A549 (cell line): ENCODE measurements at regions not wholly inside any gene's neighbourhood (a gene's known extent, or its start where the extent isn't known, plus 50 kb on each side); places are given as distances from the start of the nearest gene placed in this dataset.

Experiments
- ATAC-seq, 2 experiments: fragments of 200-7000 bp in 1 of 2; fragments of >200 bp in 1 of 2; cut with Nextera tagmentation in 1 of 2; cut with Tn5 transposase in 1 of 2; 3 replicates each; pipeline versions ENCODE4 v1.8.0 to v1.9.1; 2018 to 2020; ENCODE audit warnings: mild to moderate bottlenecking in 1 of 2, moderate library complexity in 1 of 2
- CTCF ChIA-PET: fragments of 300-600 bp; sonication (Branson Sonifier 250); formaldehyde crosslinking; extraction: SDS; loops from one replicate; lab custom pipeline; 2021; ENCODE audit warnings: antibody characterized with exemption, inconsistent platforms; lab: Yijun Ruan, JAX
- POLR2A ChIA-PET: fragments of 350-600 bp; formaldehyde crosslinking; extraction: SDS; loops from one replicate; lab custom pipeline; 2021; ENCODE audit warnings: antibody characterized with exemption, inconsistent platforms; lab: Yijun Ruan, JAX
- DNase-seq, 2 experiments: peaks; one replicate each; pipeline versions ENCODE4 v3.0.0 to v3.0.0-alpha.2; 2011 to 2016; ENCODE audit warnings: low read depth in 1 of 2, low spot score in 1 of 2
- FAIRE-seq: peaks from 2 replicates; lab custom pipeline; 2011; peaks lifted over from hg19 to GRCh38; lab: Jason Lieb, UNC
- H3K27ac ChIP-seq, 2 experiments: fragments of >200 bp; sonication (Bioruptor Twin); formaldehyde crosslinking; 3 replicates each; pipeline ENCODE4 v1.5.1; 2016 to 2017
- H3K4me1 ChIP-seq: fragments of >200 bp; sonication (Bioruptor Twin); formaldehyde crosslinking; 3 replicates; pipeline ENCODE4 v1.6.1; 2016
- H3K4me2 ChIP-seq: fragments of >200 bp; sonication (Bioruptor Twin); formaldehyde crosslinking; 3 replicates; pipeline ENCODE4 v1.6.1; 2016
- H3K4me3 ChIP-seq: fragments of >200 bp; sonication (Bioruptor Twin); formaldehyde crosslinking; 3 replicates; pipeline ENCODE4 v1.5.1; 2016
- H3K9me3 ChIP-seq: fragments of >200 bp; sonication (Bioruptor Twin); formaldehyde crosslinking; 3 replicates; pipeline ENCODE4 v1.6.1; 2016
- BHLHE40 ChIP-seq: IDR thresholded peaks from 2 replicates; pipeline ENCODE4 v1.6.1; 2012; ENCODE audit warnings: low read depth, low read length, inconsistent platforms
- CBX8 ChIP-seq: fragments of 200-600 bp; sonication (generic); IDR thresholded peaks from 2 replicates; pipeline ENCODE4 v1.6.1; 2016
- CEBPB ChIP-seq, 2 experiments: fragments of >200 bp in 1 of 2; sonication (Bioruptor Twin) in 1 of 2; formaldehyde crosslinking in 1 of 2; IDR thresholded peaks; 2 replicates each; pipeline ENCODE4 v1.6.1; 2012 to 2016
- E2F6 ChIP-seq: IDR thresholded peaks from 2 replicates; pipeline ENCODE4 v1.6.1; 2012; ENCODE audit warnings: low read depth, borderline replicate concordance
- EHMT2 ChIP-seq: fragments of 200-600 bp; sonication (generic); IDR thresholded peaks from 2 replicates; pipeline ENCODE4 v1.6.1; 2016; ENCODE audit warnings: antibody characterized with exemption, low read depth, mild to moderate bottlenecking, moderate library complexity
- HEYL ChIP-seq: fragments of 250-450 bp; sonication (Bioruptor Pico); IDR thresholded peaks from 2 replicates; pipeline ENCODE4 v1.8.0; 2021; ENCODE audit warnings: mild to moderate bottlenecking, moderate library complexity
- HOXA7 ChIP-seq: fragments of 250-450 bp; sonication (Bioruptor Pico); IDR thresholded peaks from 2 replicates; pipeline ENCODE4 v1.5.0; 2020; ENCODE audit warnings: mild to moderate bottlenecking, moderate library complexity
- JUN ChIP-seq, 2 experiments: fragments of >200 bp; sonication (Bioruptor Twin); formaldehyde crosslinking; IDR thresholded peaks; 2 replicates in 1 of 2; 3 replicates in 1 of 2; pipeline ENCODE4 v1.6.1; 2016 to 2017
- KDM1A ChIP-seq: fragments of 200-600 bp; sonication (generic); IDR thresholded peaks from 2 replicates; pipeline ENCODE4 v1.6.1; 2016; ENCODE audit warnings: low read depth, mild to moderate bottlenecking
- MAFK ChIP-seq: fragments of 450-650 bp; IDR thresholded peaks from 2 replicates; pipeline ENCODE4 v1.6.1; 2014; ENCODE audit not compliant: partially characterized antibody
- MAX ChIP-seq: IDR thresholded peaks from 2 replicates; pipeline ENCODE4 v1.6.1; 2012
- MAZ ChIP-seq: fragments of 150-350 bp; IDR thresholded peaks from 2 replicates; pipeline ENCODE4 v1.6.1; 2014; ENCODE audit warnings: antibody characterized with exemption, low read depth, low read length, borderline replicate concordance
- NFE2L2 ChIP-seq: fragments of 150-350 bp; conservative IDR thresholded peaks from 2 replicates; pipeline ENCODE4 v1.6.1; 2014; ENCODE audit warnings: low read length
- NPAS2 ChIP-seq: fragments of 250-450 bp; sonication (Bioruptor Pico); IDR thresholded peaks from 2 replicates; pipeline ENCODE4 v1.8.0; 2022; ENCODE audit warnings: mild to moderate bottlenecking, moderate library complexity, borderline replicate concordance
- POLR2AphosphoS2 ChIP-seq: conservative IDR thresholded peaks from 2 replicates; pipeline ENCODE4 v1.6.1; 2012; ENCODE audit warnings: low read length, improper control_type of control experiment, inconsistent platforms
- RAD21 ChIP-seq, 2 experiments: fragments of >200 bp in 1 of 2; sonication (Bioruptor Twin) in 1 of 2; formaldehyde crosslinking in 1 of 2; IDR thresholded peaks in 1 of 2; conservative IDR thresholded peaks in 1 of 2; 2 replicates in 1 of 2; 3 replicates in 1 of 2; pipeline ENCODE4 v1.6.1; 2012 to 2018; ENCODE audit warnings: inconsistent platforms in 1 of 2
- RFX5 ChIP-seq: fragments of 450-650 bp; IDR thresholded peaks from 2 replicates; pipeline ENCODE4 v1.7.1; 2014; ENCODE audit warnings: antibody characterized with exemption, mild to moderate bottlenecking, moderate library complexity
- TP53 ChIP-seq: fragments of 250-450 bp; sonication (Bioruptor Pico); IDR thresholded peaks from 2 replicates; pipeline ENCODE4 v1.5.0; 2021; ENCODE audit warnings: mild to moderate bottlenecking, moderate library complexity
- ZFP36 ChIP-seq: fragments of 450-650 bp; IDR thresholded peaks from 2 replicates; pipeline ENCODE4 v1.6.1; 2014; ENCODE audit warnings: borderline replicate concordance; ENCODE audit not compliant: partially characterized antibody
- ZNF302 ChIP-seq: fragments of 250-450 bp; sonication (Bioruptor Pico); IDR thresholded peaks from 2 replicates; pipeline ENCODE4 v1.9.0; 2021; ENCODE audit warnings: inconsistent platforms, mild to moderate bottlenecking, moderate library complexity
- WGBS: methylation state at CpG from one replicate; pipeline ENCODE4 v1.1.6; 2017; ENCODE audit errors: missing lambda C conversion rate; 5-methylcytosine and 5-hydroxymethylcytosine counted together
- TF ChIP-seq, protein P1 (sequence below): fragments of >200 bp; sonication (Bioruptor Twin); formaldehyde crosslinking; IDR thresholded peaks from 3 replicates; pipeline ENCODE4 v1.6.1; 2016
- TF ChIP-seq, protein P2 (sequence below): fragments of 450-650 bp; IDR thresholded peaks from 2 replicates; pipeline ENCODE4 v1.6.1; 2014; ENCODE audit warnings: antibody characterized with exemption

DNA sequence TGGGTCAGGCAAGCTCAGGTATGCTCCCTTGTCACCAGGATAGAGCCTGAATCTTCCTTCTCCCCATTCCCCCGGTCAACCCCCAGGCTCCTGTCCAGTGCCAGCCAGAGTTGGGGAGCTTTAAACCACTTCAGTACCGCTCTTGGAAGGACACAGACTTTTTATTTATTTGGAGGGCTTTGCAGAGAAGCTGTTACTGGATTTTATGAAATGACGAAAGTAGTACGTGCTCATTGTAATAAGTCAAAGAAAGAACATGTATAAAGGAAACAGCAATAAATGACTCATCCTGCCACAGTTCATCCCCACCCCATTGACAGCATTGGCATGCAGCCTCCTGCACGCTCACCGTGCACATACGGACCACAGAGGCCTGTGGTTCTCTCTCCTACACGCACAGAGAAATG lies 230.3 kb downstream of the AUH start (continued):
- TF ChIP-seq ZFP36 (no peak), E2F6 (no peak), CEBPB (IDR thresholded peaks at IDR 0.05) (0 out of 4 replicates have a peak, but pooled peaks of 1 of the 2 experiments have one; percentile 8), HEYL (CRISPR knock-in tag) (no peak), POLR2AphosphoS2 (no peak), CBX8 (no peak), KDM1A (no peak), TP53 (CRISPR knock-in tag) (no peak), BHLHE40 (no peak), MAX (peak; percentile 44; the same call in 1 of the 2 replicates), ZNF302 (CRISPR knock-in tag) (no peak), NPAS2 (CRISPR knock-in tag) (no peak), MAFK (no peak)
- TF ChIP-seq, protein P1, sequence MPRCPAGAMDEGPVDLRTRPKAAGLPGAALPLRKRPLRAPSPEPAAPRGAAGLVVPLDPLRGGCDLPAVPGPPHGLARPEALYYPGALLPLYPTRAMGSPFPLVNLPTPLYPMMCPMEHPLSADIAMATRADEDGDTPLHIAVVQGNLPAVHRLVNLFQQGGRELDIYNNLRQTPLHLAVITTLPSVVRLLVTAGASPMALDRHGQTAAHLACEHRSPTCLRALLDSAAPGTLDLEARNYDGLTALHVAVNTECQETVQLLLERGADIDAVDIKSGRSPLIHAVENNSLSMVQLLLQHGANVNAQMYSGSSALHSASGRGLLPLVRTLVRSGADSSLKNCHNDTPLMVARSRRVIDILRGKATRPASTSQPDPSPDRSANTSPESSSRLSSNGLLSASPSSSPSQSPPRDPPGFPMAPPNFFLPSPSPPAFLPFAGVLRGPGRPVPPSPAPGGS = no peak
- TF ChIP-seq, protein P2, sequence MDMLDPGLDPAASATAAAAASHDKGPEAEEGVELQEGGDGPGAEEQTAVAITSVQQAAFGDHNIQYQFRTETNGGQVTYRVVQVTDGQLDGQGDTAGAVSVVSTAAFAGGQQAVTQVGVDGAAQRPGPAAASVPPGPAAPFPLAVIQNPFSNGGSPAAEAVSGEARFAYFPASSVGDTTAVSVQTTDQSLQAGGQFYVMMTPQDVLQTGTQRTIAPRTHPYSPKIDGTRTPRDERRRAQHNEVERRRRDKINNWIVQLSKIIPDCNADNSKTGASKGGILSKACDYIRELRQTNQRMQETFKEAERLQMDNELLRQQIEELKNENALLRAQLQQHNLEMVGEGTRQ = no peak

- POLR2A ChIA-PET = no interaction called here
These were observed 229.1 kb downstream of the AUH start for GRCh38 chr9:91132576-91133073.

GRCh38 chr9:91134608-91135007 lies 227.1 kb downstream of the AUH start:
- WGBS = 81% methylated on average over 2 of the region's 2 CpGs
- DNase-seq (no peak), ATAC-seq (no peak), FAIRE-seq (no peak)
- no peak overlapping the region for H3K4me3 ChIP-seq
- no peak overlapping the region for H3K4me2 ChIP-seq
- H3K4me1 ChIP-seq = peaks cover 29% of the 10 kb centered on the region
- H3K9me3 ChIP-seq = no peaks in the 10 kb centered on the region
- no peak overlapping the region for H3K27ac ChIP-seq
- TF ChIP-seq EHMT2 (no peak), KDM1A (no peak), RAD21 (conservative IDR thresholded peaks at IDR 0.05 in 1 of 2, IDR thresholded peaks at IDR 0.05 in 1 of 2) (no peak), RFX5 (no peak), NFE2L2 (no peak), MAZ (no peak), TP53 (CRISPR knock-in tag) (no peak), HOXA7 (no peak), JUN (IDR thresholded peaks at IDR 0.05) (no peak), CBX8 (no peak)
- ChIA-PET POLR2A (no interaction called here), CTCF (interaction anchor here (0.8 kb wide), 1 partner anchor 36 kb away, joined by 3 read pairs; no protein-coding TSS in a partner anchor)

More at GRCh38 chr9:91132576-91133073, 229.1 kb downstream of the AUH start:
- CTCF ChIA-PET = interaction anchor here (1.1 kb wide), 1 partner anchor 44 kb away, joined by 3 read pairs; no protein-coding TSS in a partner anchor
- peak overlapping the region in 1 of 2 experiments; percentile 4; a peak in 1 of 6 replicates for H3K27ac ChIP-seq
- no peak overlapping the region for H3K4me3 ChIP-seq
- no peaks in the 10 kb centered on the region for H3K9me3 ChIP-seq
- no peak for TF ChIP-seq RFX5
- no peak overlapping the region for H3K4me2 ChIP-seq
- FAIRE-seq = no peak
- 64% methylated on average over 3 of the region's 3 CpGs for WGBS
- ATAC-seq = no peak
- DNase-seq = no peak
- peaks cover 18% of the 10 kb centered on the region for H3K4me1 ChIP-seq
